Ovary (tissue), 7 donors: ENCODE measurements at regions not wholly inside any gene's neighbourhood (a gene's known extent, or its start where the extent isn't known, plus 50 kb on each side); places are given as distances from the start of the nearest gene placed in this dataset.

Experiments used
- DNase-seq, 5 donors: peaks; one replicate each; pipeline ENCODE4 v3.0.0-alpha.2; 2019 to 2020
- H3K27ac ChIP-seq, 2 donors: fragments of 200-600 bp; one replicate each; pipeline versions ENCODE4 v1.5.1 to v1.8.0; 2019 to 2022
- H3K27me3 ChIP-seq: fragments of 200-600 bp; one replicate; pipeline ENCODE4 v1.8.0; 2022
- H3K36me3 ChIP-seq: fragments of 200-600 bp; sonication (generic); one replicate; pipeline ENCODE4 v1.5.1; 2019
- H3K4me1 ChIP-seq: one replicate; pipeline ENCODE4 v1.8.1; 2013; ENCODE audit warnings: mild to moderate bottlenecking, moderate library complexity; ENCODE audit not compliant: insufficient read depth
- H3K4me3 ChIP-seq: fragments of 200-600 bp; sonication (generic); one replicate; pipeline ENCODE4 v1.5.1; 2017
- H3K9me3 ChIP-seq, 2 donors: fragments of 200-600 bp in 1 of 2; sonication (generic) in 1 of 2; one replicate each; pipeline versions ENCODE4 v1.5.1 to v1.8.1; 2013 to 2019; ENCODE audit warnings: mild to moderate bottlenecking in 1 of 2, moderate library complexity in 1 of 2
- CTCF ChIP-seq, 3 donors: fragments of 450-650 bp in 2 of 3; fragments of 200-600 bp in 1 of 3; IDR thresholded peaks; one replicate each; pipeline versions ENCODE4 v1.5.1 to v1.8.0; 2016 to 2022; ENCODE audit warnings: antibody characterized with exemption in 3 of 3, mild to moderate bottlenecking in 1 of 3
- EP300 ChIP-seq: sonication (generic); formaldehyde crosslinking; IDR thresholded peaks from one replicate; pipeline ENCODE4 v1.6.1; 2017; ENCODE audit warnings: antibody characterized with exemption
- POLR2A ChIP-seq: fragments of 450-650 bp; IDR thresholded peaks from one replicate; pipeline ENCODE4 v1.6.1; 2017; ENCODE audit warnings: antibody characterized with exemption, mild to moderate bottlenecking, moderate library complexity
- WGBS, 3 donors: extraction: QIAGEN DNeasy Blood & Tissue Kit in 1 of 3; methylation state at CpG; one replicate each; pipeline versions ENCODE4 v1.1.5 to v1.1.7; 2013 to 2017; 5-methylcytosine and 5-hydroxymethylcytosine counted together
- intact Hi-C, 4 donors: fragments of 100-400 bp; cut with DNase I; formaldehyde crosslinking; loops; one replicate each; pipeline versions ENCODE4 v1.11.0 to v1.15.1; 2022 to 2023
- donor health status: DM: no; HTN: no; CAD: no; lungs with moderate emphysema.
- donor health status: DM: no; HTN: no; CAD: no.
- donor health status: Bipolar disorder and iron deficiency.
- donor health status: DM: no; HTN: no; CAD: no.
- donor health status: DM: yes; HTN: yes; CAD: no.

DNA sequence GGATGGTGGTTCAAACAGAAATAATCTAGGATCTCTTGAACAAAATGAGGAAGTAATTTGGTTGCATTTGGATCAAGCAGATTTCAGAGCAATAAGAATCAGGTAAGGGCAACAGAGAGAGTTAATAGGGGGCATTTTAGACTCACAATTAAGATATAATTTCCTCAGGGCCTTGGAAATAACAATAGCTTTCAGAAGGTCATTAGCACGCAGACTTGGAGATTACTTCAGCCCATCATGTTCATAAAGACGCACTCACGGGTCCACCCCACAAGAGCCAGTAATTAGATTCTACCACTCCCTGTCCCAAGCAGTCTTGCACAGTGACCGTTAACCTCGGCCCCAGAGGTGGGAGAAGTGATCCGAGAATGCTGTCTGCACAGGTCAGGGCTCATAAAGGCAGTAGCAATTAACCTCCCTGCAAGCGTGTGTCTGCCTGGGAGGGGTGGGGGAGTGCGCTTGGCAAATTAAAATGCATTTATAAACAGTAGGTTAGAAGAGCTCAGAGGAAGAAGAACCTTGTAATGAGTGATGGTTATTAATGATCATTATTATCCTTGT lies 125.7 kb upstream of the CCDC196 start:
- Histone ChIP-seq H3K4me3 (no peak overlapping the region), H3K27me3 (no peaks in the 10 kb centered on the region), H3K36me3 (no peaks in the 10 kb centered on the region), H3K4me1 (no peaks in the 10 kb centered on the region), H3K27ac (no peak overlapping the region), H3K9me3 (no peaks in the 10 kb centered on the region)
- TF ChIP-seq EP300 (no peak), POLR2A (no peak), CTCF (IDR thresholded peaks at IDR 0.05) (no peak)
- intact Hi-C loops = no loop called here
- no peak for DNase-seq
- WGBS, 3 donors = 52 to 69% (median 60%) methylated on average over 8 of the region's 8 CpGs

DNA sequence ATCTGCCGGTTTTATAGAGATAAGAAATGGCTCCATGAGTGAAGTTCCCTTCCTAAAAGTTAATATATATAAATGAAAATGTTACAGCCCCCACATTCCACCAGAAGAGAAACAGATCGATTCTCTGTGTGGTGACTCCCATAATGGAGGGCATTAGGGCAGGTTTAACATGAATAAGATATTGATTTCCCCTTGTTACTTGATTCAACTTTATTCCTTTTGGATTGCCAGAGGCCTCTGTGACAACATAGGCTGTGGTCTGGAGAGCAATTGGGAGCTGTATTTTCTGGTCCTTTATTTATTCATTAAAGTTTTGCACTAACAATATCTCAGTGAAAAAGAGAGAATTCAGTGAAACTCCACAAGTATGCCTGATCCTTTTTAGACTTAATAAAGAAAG lies 125.2 kb upstream of the CCDC196 start:
- H3K4me3 ChIP-seq = no peak overlapping the region
- no peak overlapping the region for H3K27ac ChIP-seq
- TF ChIP-seq CTCF (IDR thresholded peaks at IDR 0.05) = no peak
- no peak for TF ChIP-seq EP300
- TF ChIP-seq POLR2A = no peak
- DNase-seq = no peak
- H3K36me3 ChIP-seq = no peaks in the 10 kb centered on the region
- H3K9me3 ChIP-seq = no peaks in the 10 kb centered on the region
- H3K4me1 ChIP-seq = no peaks in the 10 kb centered on the region
- H3K27me3 ChIP-seq = no peaks in the 10 kb centered on the region
- 9 to 13% (median 11%) methylated on average over 2 of the region's 2 CpGs for WGBS, 3 donors
- intact Hi-C loops = no loop called here

DNA sequence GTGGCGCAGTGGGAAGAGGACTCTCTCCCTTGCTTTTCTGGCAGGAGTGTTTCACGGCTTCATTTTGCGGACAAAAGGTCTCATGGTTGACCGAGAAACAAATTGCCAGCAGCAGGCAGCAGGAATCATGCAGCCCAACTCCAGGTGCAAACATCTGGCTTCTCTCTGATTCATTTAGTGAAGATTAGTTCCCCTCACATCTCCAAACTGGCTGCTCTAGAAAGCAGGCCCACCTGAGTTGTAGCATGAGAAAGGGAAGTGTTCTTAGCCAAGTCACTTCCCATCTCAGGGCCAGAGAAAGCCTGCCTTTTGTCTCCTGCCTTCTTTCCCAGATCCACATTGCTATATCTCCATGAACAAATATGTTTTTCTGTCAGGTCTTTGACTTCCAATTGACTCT lies 120.8 kb upstream of the CCDC196 start:
- Histone ChIP-seq H3K27me3 (no peaks in the 10 kb centered on the region), H3K27ac (no peak overlapping the region), H3K36me3 (no peaks in the 10 kb centered on the region), H3K4me1 (no peaks in the 10 kb centered on the region), H3K4me3 (no peak overlapping the region), H3K9me3 (no peaks in the 10 kb centered on the region)
- no peak for DNase-seq
- 25 to 46% (median 36%) methylated on average over 4 of the region's 4 CpGs for WGBS, 3 donors
- no peak for TF ChIP-seq POLR2A
- no peak for TF ChIP-seq EP300
- TF ChIP-seq CTCF (IDR thresholded peaks at IDR 0.05) = no peak
- intact Hi-C loops = no loop called here

GRCh38 chr14:66369157-66369697 lies 116.9 kb upstream of the CCDC196 start:
- TF ChIP-seq CTCF (IDR thresholded peaks at IDR 0.05) = no peak
- no peak for TF ChIP-seq EP300
- TF ChIP-seq POLR2A = no peak

More at GRCh38 chr14:66369157-66369697, 116.9 kb upstream of the CCDC196 start:
- Histone ChIP-seq H3K9me3 (no peaks in the 10 kb centered on the region), H3K27me3 (no peaks in the 10 kb centered on the region), H3K36me3 (no peaks in the 10 kb centered on the region), H3K4me1 (no peaks in the 10 kb centered on the region), H3K4me3 (no peak overlapping the region), H3K27ac (no peak overlapping the region)
- DNase-seq = no peak
- intact Hi-C loops = no loop called here
- 75 to 88% (median 80%) methylated on average over 4 of the region's 4 CpGs for WGBS, 3 donors
